Ramos (cell line): ENCODE measurements at regions not wholly inside any gene's neighbourhood (a gene's known extent, or its start where the extent isn't known, plus 50 kb on each side); places are given as distances from the start of the nearest gene placed in this dataset.
"Not testable (repeated sequence)": the region's sequence is repeated elsewhere in the genome, so short reads cannot be mapped to it uniquely, and the experiment has no call there.

Experiments used
- in situ Hi-C: fragments of 300-500 bp; cut with MboI; formaldehyde crosslinking; loops from one replicate; pipeline ENCODE4 v1.14.3; 2022; ENCODE audit warnings: low sequenced_read_pairs; ENCODE audit not compliant: unreplicated experiment

DNA sequence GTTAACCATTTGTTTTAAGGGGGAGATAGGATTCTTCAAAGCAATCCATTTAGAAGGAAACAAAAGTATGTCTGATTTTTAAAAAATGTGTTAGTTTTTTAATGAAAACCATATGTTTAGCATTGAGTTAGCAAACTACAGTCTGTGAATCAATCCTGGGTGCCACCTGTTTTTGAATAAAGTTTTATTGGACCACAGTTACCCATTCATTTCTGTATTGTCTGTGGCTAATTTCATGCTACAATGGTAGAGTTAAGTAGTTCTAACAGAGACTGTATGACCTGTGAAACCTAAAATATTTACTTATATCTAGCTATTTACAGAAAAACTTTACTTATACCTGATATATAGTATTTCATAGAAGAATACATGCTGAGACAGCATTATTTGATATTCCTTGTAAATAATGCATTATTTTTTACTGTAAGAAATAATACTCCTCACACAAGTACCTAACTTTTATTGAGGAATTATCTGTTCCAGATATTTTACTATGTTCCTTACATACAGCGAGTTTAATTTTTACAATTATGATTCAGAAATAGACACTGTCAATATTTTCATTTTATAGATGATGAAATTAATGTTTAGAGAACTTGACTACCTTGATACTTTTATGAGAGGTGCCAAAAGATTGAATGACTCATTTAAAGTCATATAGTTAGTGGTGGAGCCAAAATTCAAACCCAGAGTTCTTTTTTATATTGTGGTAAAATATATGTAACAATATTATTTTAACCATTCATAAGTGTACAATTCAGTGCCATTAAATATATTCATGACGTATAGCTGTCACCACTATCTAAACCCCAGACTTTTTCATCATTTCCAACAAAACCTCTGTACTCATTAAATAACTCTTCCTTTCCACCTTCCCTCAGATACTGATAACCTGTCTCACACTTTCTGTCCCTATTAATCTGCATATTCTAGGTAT lies 122.0 kb downstream of the GLUD2 start:
- in situ Hi-C loops, result no loop called here

DNA sequence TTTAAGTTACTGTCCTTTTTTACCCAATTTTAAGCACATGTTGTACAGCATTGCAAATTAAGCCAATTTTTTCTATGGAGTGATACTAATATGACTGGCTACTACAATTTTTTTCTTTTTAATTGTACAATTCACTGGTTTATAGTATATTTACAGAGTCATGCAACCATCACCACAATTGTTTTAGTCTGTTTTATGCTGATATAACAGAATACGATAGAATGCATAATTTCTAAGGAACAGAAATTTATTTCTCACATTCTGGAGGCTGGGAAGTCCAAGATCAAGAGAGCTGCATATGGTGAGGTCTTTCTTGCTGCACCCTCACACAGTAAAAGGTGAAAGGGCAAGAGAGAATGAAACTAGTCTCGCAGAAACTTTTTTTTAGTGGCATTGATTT lies 125.3 kb downstream of the GLUD2 start:
- in situ Hi-C loops, result no loop called here

DNA sequence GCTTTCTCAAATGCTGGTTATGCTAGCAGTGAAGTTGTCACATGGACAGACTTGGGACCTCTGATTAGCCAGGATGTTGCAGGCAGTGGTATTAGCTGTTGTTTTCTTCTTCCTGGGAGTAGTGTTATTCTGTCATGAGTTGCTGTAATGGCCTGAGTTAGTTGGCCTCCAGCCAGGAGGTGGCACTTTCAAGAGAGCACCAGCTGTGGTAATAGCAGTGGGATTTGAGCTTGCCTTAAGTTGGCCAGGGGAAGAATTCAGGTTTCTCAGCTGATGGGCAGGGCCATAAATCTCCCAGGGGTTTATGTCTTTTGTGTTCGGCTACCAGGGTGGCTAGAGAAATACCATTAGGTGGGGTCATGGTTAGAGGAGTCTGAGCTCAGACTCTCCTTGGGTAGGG lies 132.6 kb downstream of the GLUD2 start:
- in situ Hi-C loops, result no loop called here

DNA sequence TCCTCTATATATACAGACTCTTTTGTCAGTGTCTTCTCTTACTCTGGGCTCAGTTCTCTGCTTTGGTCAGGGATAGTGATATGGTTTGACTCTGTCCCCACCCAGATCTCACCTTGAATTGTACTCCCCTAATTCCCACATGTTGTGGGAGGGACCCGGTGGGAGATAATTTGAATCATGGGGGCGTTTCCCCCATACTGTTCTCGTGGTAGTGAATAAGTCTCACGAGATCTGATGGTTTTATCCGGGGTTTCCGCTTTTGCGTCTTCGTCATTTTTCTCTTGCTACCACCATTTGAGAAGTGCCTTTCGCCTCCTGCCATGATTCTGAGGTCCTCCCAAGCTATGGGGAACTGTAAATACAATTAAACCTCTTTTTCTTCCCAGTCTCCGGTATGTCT lies 144.4 kb downstream of the GLUD2 start:
- in situ Hi-C loops, result no loop called here

DNA sequence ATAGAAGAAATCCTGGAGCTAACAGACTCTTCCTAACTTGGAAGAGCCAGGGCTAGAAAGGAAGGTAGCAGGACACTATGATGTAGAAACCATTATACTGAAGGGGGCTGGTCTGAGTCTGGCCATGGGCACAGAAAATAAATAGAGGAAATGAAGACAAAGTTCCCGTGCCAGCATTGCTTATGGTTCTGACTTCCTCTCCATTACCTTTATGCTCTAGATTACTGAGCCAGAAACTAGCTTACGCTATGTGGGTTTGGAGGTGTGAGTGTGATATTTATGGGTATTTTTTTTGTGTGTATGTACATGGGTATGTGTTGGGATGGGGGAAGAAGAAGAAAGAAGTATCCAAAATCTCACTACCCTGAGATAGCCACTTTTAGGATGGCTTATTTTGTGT lies 148.3 kb downstream of the GLUD2 start:
- in situ Hi-C loops, result no loop called here

DNA sequence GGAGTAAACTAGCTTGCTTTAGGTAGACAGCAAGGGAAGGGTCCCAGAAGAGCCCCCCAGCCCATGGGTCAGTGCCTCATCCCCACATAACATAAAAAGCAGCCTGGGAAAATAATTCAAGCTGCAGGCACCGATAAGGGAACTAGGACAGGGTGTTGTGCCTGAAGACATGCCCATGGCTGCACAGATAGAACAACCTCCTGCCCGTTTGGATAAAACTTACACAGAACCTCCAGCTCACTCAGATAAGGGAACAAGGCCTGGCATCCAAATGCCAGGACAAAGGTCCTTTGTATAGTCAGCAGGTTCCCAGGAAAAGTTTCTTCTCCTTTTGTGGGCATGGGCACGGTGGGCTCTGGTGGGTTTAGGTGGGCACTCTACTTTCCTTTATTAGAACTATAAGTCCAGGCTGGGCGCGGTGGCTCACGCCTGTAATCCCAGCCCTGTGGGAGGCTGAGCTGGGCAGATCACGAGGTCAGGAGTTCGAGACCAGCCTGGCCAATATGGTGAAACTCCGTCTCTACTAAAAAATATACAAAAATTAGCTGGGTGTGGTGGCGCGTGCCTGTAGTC lies 149.5 kb downstream of the GLUD2 start:
- in situ Hi-C loops, result not testable (repeated sequence)

DNA sequence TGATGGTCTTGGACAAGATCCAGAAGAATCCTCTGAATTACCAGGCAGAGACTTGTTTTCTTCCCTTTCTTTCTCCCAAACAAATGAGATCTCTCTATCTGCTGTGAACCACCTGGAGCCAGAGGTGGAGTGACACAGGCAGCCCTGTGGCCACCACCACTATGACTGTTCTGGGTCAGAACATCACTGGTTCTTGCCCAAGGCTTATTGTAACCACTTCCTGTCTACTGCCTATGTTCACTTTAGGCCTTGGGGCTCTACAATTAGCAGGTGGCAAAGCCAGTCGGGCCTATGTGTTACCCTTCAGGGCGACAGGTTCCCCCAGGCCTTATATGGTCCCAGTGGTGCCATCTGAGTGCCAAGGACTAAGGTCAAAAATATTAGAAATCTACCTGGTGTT lies 161.2 kb downstream of the GLUD2 start:
- in situ Hi-C loops, result no loop called here

DNA sequence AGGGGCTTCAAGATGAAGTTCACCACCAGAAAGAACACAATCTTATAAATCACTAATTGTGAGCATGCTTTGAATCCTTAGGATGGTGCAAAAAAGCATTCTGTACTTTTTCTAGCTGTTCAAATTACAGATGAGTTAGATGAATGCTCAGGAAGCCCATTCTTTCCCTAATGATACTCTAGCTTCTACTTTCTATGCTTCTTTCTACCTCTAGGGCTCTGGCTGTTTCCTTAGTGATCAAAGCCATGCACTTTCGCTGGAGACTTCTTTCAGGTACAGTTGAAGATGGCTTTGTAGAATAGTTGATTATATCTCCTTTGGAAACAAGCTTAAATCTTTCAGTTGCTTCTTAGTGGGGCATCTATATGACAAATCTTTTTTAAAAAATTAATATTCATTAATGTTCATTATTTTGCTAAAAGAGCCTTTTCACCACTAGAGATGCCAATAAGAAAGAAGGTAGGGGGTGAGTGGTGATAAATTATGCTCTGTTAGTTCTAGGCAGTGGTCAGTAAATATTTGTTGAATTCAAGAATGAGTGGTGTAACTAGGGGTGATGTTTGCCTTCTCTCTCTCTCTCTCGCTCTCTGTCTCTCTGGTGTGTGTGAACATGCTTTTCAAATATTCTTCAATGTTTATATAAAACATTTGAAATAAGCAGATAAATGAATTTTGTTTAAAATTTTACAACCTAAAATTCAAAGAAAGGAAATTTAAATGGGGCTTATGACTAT lies 169.4 kb downstream of the GLUD2 start:
- in situ Hi-C loops, result no loop called here

DNA sequence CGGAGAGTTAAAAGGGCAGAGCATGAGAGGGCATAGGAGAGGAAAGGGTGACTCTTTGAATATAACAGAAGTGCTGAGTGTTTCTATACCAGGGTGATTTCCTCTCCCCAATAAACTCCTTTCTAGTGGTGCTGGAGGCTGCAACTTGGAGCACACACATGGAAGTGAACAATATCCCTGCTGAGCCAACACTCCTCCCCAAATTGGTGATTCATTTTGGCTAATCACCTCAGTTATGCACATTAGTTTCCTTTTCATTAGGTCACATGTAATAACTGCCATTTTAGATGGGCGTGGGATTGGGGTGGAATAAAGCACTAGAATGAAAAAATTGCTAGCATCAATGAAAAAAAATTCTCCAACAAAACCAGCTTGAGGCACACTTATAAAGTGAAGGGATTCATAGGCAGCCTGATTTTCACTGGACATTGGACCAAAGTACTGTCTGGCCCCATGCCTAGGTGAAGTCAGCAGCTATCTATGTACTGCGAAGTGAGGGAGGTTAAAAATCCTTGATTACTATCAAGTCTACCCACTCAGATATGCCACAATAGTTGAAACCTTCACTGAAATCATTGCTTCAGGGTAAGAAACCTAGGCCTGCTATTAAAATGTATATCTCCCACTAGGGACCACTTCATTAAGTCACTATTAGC lies 174.0 kb downstream of the GLUD2 start:
- in situ Hi-C loops, result no loop called here

DNA sequence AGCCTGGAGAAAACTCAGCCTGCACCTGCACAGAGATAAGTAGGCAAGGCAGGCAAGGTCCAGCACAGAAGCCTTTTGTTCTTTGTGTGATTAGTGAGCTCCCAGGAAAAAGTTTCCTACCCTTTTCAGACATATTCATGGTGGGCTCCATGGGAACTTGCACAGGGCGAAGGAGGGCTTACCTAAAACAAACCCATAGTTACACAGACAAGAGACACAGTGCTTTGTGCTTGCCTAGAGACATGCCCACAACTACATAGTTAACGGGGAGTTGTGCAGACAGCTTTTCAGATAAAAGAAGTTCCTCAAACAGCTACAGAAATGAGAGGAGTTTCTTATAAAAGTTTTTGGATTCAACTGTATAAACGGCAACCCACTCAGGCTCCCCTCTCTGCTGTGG lies 180.5 kb downstream of the GLUD2 start:
- in situ Hi-C loops, result no loop called here

DNA sequence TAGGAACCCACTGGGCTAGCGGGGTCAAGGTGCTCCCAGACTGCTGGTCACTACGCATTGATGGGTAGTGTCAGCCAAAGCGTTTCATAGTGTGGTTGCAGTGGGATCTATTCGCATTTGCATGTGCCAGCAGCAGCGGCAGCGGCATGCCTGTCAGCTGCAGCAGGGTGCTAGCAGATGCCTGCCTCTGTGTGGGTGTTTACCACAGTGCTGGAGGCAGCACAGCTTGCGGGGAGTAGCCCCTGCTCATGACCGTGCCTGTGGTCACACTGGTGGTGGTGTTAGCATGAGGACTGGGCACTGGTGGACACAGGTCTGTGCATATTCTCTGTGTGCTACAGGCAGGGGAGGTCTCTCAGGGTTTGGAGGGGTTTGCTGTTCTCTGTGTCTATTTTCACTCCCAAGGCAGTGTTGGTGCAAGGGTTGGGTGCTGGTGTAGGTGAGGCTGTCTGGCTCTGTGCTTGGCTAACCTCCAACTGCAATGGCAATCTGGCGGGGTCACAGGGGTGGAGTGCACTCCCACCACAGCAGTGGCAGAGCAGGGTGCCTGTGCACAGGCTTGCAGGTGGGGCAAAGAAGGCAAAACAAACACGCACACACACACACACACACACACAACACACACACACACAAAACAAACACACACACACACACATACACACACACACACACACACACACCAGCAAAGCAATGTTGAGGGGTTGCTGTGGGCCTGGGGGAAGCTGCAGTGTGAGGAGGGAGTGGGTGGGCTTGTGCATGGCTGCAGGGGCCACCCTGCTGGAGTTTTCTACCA lies 184.4 kb downstream of the GLUD2 start:
- in situ Hi-C loops, result no loop called here

DNA sequence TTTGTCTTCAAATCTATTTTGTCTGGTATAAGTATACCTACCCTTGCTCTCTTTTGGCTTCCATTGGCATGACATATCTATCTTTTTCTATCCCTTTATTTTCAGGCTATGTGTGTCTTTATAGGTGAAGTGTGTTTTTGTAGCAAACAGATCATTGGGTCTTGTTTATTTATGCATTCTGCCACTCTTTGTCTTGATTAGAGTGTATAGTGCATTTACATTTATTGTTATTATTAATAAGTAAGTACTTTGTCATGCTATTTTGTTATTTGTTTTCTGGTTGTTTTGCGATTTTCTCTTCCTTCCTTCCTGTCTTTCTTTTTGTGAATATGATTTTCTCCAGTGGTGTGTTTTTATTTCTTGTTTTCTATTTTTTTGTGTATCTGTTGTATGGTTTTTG lies 188.6 kb downstream of the GLUD2 start:
- in situ Hi-C loops, result no loop called here

DNA sequence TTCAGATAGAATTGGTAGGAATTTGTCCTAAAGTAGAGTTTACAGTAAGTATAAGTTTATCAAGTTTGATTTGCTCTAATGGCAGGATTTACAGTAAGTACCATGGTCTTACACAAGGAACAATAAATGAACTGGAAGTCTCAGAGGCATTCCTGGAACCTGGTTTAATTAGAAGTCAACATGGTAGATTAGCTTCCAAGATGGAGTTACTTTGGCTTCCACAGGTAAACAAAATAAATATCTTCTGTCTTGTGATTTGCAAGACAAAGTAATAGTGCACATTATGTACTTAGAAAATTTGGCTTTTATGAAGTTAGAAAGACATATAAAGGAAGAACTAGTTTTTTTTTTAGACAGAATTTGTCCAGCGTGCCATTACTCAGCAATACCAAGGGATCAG lies 190.7 kb downstream of the GLUD2 start:
- in situ Hi-C loops, result no loop called here

DNA sequence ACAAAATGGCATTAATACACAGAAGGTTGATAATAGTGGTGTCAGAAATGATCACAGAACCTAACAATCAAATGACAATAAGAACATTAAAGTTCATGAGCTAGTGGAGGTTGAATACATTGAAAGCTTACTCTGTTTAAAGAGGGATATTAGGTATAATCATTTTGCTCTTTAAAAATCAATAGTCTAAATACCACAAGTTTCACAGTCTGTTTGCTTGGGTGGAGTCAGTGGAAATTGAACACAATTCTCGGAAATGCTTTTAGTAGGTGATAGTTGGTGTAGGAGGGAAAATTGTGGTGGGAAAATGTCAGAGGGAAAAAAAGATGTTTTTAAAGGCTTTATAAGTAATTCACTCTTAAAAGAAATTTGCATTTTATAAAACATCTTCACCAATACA lies 197.1 kb downstream of the GLUD2 start:
- in situ Hi-C loops, result no loop called here

DNA sequence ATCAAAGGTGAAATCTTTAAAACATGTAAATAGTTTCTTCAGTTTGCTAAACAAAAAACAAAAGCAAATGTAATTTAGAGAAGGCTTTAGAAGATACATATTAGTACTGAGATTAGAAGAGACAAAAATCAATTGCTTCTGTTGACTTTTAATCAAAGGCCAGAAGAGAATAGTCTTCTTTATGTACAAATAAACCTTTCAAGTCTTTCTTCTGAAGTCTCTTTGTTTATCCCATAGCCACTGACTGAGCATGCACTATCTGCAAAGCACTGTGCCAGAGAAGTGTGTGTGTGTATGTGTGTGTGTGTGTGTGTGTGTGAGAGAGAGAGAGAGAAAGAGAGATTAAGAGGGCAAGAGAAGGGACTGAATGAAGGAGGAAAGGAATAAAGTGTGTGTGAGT lies 198.4 kb downstream of the GLUD2 start:
- in situ Hi-C loops, result no loop called here

DNA sequence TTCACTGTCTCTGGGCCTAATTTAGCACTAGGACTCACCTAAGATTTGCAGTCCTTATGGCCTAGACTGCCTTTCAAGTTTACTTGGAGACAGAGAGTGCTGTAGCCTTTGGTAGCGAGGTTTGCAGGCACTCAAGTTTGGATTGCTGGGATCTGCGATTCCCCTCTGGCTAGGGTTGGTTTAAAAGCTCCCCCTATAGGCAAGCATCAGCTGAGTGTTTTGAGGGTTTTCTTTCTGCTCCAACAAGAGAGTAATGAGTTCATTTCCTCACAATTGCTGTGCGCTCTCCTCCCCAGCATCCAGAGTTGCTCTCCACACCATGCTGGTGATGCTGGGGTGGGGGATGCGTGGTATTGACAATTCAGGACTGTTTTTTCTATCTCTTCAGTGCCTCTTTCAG lies 206.9 kb downstream of the GLUD2 start:
- in situ Hi-C loops, result no loop called here

DNA sequence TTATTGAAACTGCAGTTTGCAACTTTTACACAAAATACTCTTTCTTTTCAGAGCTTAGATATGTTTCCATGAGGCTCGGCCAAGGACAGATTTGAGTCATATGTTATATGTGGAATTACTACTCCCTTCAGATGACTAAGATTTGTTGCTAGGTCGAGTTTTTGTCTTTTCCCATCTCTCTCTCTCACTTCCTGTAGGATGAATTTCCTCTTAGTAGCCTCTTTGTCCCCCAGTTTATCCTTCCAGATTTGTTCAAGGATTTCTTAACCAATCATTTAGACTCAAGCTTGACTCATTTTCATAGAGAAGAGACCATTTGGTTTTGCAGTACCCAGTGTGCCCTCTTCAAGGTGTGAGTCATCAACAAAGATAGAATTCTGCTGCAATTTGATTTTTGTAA lies 209.2 kb downstream of the GLUD2 start:
- in situ Hi-C loops, result no loop called here

DNA sequence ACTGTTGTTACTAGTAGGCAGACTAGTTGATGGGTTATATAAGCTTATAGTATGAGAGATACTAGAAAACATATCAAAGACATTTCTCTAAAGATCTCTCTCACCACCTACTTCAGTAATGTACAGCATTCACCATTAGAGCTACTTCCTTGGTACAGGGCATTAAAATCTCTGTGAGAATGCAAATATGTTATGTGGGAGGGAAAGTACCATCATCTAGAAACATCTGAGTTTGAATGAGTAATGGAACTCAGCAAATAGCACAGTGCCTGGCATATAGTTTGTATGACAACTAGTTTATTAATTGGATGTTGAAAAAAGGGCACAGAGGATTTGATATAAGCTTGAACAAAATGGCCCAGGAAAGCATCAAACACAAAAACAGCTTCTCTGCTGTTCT lies 211.1 kb downstream of the GLUD2 start:
- in situ Hi-C loops, result no loop called here

DNA sequence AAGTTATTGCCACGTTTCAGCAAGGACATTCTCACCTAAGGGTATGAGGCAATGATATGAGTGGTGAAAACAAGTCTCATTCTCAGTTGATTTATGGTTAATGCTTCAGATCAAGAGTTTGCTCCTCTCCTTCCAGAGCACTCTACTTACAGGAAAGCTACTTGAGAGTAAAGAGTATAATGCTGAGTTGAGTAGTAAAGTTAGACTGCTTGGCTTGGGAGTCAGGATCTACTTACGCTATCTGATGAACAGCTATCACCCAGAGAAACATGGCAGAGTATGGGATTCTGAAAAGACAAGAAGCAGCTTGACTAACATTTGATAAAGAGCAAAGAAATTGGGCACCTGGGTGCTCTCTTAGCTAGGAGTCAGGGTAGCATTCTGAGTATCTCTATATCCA lies 211.8 kb downstream of the GLUD2 start:
- in situ Hi-C loops, result no loop called here

DNA sequence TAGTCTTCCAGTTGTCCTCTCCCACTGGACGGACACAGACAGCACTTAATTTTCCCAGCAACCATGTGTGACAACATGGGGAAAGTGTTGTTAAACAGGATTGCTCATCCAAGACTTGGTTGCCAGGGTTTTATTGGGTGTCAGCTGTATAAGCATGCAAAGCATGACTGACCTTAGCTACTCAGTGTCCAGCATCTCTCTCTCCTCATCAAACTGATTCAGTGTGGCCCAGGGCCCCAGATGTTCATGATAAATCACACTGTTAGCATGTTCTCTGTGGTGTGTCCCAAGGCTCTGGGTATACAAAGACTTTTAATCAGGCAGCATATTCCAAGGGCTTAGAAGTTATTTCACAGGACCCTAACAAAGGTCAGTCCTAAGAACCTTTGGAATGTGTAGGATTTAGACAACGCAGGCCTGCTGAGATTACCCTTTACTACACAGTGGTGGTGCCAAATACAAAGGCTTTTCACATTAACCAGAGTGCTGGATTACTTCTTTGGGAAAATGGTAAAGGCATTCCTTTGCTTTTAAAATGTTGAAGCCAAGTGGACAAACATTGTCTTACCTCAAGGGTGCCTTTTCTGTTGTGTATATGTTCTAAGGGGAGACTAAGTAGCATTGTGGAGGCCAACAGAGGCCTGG lies 213.3 kb downstream of the GLUD2 start:
- in situ Hi-C loops, result no loop called here
